Activated CD8-positive, alpha-beta memory T cell treated with anti-CD3 and anti-CD28 coated beads, Interleukin-2, amount 50 U/mL, for 48 hours (primary cell): ENCODE measurements at regions not wholly inside any gene's neighbourhood (a gene's known extent, or its start where the extent isn't known, plus 50 kb on each side); places are given as distances from the start of the nearest gene placed in this dataset.
"Not testable (repeated sequence)": the region's sequence is repeated elsewhere in the genome, so short reads cannot be mapped to it uniquely, and the experiment has no call there.

Experiments
- DNase-seq: peaks from one replicate; pipeline ENCODE4 v3.0.0-alpha.2; 2020

DNA sequence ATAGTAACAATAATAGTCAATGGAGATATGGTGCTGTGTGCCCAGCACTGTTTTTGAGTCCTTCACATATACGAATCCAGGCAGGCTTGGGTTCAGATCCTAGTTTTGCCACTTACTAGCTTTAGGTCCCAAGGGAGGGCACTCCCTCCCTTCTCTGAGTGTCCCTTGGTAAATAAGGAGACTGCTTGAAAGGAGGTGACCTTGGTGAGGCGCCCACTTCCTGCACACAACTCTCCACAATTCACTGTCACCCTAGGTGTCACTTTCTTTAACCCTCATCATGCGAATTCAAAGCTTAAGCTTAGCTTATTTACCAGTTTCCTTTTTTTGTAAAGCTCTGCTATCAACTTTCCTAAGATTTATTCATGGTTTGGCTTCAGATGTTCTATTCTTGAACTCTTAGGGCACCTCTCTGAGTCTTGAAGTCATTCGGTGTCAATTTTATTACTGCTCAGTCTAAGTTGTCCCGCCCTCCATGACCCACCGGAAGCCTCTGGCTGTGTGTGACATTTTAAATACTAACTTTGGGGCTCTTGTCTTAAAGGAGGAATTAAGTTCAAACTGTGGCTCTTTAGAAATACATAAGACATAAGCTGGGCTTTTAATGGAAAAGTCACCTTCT, 170.7 kb upstream of the ZNF618 start:
- DNase-seq, result peak; percentile 32

DNA sequence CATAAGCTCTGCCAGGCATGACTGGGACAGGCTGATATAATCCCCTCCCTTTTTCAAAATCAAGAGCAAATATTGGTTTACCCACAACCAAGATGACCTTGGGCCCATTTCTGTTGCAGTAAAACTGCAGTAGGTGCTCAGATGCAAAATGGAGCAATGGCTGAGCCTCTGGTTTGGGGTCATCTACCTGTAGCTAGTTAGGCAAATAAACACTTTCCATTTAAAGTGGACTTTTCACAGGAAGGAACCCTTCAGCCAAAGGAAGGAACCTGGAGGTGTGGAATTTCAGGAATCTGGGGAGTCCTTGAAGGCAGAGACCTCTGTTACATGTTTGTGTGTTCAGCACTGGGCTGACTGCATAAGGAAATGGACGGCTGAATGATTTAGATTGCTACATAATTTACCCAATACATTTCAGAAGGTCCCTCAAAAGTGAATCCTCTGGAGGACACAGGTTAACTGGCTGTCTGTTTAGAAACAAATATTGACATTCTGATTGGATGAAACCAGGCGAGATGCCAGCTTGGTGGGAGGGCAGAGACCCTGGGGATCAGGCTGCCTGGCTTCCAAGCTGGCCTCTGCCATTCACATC, 170.1 kb upstream of the ZNF618 start:
- DNase-seq, result no peak

DNA sequence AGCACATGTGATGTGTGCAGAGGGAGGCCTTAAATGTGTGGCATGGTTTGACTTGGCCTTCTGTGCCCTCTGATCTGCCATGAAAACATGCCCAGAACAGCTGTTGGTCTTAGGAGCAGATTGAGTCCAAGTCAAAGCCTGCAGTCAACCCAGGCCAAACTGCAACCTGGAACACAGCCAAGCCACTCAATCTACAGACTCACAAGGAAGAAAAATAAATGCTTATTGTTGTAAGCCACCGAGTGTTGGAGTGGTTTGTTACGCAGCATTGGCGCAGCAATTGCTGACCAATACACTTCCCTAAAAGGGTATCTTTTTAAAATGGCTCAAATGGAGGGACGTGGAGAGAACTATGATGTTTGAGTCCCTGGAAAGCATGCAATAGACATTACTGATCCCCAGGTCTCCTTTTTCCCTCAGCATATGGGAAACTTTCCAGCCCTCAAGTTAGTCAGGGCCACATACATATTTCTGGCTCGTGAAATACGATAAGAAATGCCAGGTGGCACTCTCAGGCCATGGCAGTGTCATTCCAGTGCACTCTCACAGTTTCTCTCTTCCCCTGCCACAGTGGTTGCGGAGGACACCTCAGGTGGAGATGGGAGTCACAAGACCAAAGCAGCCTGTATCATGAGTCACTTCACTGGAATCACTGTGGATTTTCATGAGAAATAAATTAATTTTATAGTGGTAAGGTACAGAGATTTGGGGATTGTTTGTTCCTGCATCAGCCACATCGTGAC, 168.0 kb upstream of the ZNF618 start:
- peak; percentile 28 for DNase-seq

GRCh38 chr9:113708821-113709713, 167.0 kb upstream of the ZNF618 start:
- DNase-seq, result peak; percentile 20

GRCh38 chr9:113709721-113710120, 166.4 kb upstream of the ZNF618 start:
- peak; percentile 3 for DNase-seq

DNA sequence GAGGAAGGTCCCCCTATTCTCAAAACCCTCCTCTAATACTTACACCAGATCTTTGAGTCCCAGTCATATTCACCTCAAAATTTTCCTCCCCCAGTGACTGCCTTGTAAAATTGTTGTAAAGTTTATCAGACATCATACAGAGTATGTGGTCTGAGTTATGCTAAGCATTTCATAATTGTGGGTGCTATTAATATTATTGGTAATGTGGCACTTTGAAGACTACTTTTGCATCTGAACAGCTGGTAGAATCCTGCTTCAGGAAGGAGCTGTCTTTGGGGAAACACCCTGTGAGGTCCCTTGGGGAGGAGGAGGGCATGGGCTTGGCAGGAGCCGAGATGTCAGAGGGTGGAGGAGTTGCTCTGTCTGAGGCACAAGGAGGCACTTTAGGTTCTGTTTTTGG, 164.9 kb upstream of the ZNF618 start:
- DNase-seq, result no peak

- DNase-seq, result no peak
Measured at GRCh38 chr9:113712053-113712452, 164.1 kb upstream of the ZNF618 start.

GRCh38 chr9:113715086-113715485, 161.0 kb upstream of the ZNF618 start:
- DNase-seq, result peak; percentile 15

DNA sequence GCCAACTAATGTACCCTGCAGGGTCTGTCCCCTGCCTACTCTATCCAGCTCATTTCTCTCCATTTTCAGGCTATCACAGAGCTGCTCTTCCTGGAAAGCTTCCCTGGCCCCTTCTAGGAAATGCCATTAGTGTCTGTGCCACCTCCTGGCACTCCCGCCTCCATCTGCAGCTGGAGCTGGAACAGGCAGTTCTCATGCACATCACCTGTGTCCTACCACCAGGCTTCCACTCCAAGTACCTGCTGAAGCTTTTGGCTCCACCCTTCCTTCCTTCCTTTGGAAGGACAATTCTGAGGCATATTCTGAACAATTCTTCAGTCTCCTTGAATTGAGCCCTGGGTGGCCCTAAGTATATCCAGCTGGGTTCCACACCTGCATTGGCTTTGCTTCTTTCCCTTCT, 156.2 kb upstream of the ZNF618 start:
- DNase-seq, result peak; percentile 18

DNA sequence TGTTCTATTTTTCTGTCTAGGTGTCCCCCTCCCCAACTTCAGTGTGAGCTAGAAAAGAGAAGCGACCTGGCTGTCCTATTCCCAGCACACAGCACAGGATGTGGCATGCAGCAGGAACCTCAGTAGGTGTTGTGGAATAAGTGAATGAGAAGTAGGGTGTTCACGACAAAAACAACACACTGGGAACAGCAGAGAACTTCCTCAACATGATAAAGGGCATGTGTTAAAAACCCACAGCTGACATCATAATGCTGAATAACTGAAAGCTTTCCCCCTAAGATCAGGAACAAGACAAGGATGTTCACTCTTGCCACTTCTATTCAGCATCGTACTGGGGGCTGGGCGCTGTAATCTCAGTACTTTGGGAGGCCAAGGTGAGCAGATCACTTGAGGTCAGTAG, 155.6 kb upstream of the ZNF618 start:
- DNase-seq, result no peak

GRCh38 chr9:113721856-113722255, 154.3 kb upstream of the ZNF618 start:
- no peak for DNase-seq

DNA sequence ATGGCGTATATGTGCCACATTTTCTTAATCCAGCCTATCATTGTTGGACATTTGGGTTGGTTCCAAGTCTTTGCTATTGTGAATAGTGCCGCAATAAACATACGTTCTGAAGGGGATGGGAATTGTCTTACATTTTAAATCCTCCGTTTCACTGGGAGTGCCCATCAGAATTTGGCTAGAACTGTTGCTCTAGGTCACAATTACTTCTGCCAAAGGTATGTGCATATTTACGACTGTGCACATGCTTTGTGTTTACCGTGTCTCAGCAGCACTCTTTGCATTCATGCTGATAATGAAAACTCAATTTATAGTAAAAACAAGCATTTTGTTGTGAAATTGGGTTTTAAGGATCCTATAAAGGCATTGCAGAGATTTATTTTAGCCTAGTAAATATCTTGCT, 151.9 kb upstream of the ZNF618 start:
- DNase-seq, result no peak

- DNase-seq, result no peak
Measured at GRCh38 chr9:113728989-113729388, 147.1 kb upstream of the ZNF618 start.

DNA sequence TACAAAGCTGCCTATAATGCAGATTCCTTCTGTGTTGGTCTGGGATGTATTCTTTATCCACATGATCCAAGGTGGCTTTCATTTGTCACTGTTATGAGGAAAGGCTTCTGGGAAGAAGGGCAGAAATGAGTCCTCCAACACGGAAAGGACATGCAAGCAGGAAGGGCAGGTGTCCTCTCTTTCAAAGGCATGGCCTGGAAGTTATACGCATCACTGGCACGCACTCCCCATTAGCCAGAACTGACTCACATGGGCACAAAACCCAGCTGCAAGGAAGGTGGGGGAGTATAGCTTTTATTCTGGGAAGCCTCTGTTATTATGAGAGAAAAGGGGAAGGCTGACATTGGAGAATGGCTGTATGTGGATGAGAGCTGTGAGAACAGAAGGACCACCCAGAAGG, 141.3 kb upstream of the ZNF618 start:
- no peak for DNase-seq

GRCh38 chr9:113737517-113738271, 138.4 kb upstream of the ZNF618 start:
- DNase-seq, result peak; percentile 56

DNA sequence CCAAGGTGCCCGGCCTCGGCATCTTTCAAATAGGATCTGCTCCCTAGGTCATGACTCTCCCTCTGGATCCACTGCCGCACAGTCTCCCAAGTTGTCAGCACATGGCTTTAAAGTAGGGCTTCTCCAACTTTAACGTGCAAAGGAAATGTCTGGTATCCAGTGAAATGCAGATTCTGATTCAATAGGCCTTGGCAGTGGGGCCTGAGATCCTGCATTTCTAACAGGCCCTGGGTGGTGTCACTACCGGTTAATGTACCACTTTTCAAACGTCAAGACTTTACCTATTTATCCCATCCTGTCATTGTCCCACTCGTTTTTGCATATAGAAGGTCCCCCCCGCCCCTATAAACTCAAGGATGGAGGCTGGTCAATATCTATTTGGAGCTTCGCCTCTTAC, 137.6 kb upstream of the ZNF618 start:
- no peak for DNase-seq

- no peak for DNase-seq
Measured at GRCh38 chr9:113738893-113739604, 137.1 kb upstream of the ZNF618 start.

DNA sequence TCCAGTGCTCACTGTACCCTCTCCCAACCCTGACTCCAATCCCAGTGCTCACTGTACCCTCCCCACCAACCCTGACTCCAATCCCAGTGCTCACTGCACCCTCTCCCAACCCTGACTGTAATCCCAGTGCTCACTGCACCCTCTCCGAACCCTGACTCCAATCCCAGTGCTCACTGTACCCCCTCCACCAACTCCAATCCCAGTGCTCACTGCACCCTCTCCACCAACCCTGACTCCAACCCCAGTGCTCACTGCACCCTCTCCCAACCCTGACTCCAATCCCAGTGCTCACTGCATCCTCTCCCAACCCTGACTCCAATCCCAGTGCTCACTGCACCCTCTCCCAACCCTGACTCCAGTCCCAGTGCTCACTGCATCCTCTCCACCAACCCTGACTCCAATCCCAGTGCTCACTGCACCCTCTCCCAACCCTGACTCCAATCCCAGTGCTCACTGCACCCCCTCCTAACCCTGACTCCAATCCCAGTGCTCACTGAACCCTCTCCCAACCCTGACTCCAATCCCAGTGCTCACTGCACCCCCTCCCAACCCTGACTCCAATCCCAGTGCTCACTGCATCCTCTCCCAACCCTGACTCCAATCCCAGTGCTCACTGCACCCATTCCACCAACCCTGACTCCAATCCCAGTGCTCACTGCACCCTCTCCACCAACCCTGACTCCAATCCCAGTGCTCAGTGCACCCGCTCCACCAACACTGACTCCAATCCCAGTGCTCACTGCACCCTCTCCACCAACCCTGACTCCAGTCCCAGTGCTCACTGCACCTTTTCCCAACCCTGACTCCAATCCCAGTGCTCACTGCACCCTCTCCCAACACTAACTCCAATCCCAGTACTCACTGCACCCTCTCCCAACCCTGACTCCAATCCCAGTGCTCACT, 136.3 kb upstream of the ZNF618 start:
- not testable (repeated sequence) for DNase-seq

DNA sequence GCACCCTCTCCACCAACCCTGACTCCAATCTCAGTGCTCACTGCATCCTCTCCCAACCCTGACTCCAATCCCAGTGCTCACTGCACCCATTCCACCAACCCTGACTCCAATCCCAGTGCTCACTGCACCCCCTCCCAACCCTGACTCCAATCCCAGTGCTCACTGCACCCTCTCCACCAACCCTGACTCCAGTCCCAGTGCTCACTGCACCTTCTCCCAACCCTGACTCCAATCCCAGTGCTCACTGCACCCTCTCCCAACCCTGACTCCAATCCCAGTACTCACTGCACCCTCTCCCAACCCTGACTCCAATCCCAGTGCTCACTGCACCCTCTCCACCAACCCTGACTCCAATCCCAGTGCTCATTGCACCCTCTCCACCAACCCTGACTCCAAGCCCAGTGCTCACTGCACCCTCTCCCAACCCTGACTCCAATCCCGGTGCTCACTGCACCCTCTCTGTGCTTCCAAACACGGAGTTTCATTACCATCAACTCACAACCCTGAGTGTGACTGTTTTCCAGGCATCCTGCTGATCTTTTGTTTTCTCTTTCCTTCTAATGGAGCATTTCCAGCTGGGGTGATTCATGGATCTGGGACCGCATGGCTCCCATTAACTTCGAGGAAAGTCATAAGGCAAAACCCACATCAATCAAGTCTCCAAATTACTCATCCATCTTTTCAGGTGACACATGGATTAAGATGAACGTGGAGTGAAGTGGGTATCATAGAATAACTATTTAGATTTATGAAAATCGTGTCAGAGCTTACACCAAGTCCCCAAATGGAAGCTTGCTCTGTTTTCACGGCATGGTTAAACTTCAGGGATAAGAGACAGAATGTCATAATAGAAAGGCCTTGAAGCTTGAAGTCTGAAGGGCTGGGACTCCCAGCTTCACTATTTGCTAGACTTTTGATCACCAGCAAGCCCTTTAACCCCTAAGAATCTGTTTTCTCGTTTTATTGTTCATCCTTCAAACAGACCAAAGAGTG, 135.3 kb upstream of the ZNF618 start:
- DNase-seq, result not testable (repeated sequence)
